ENCODE measurements at regions not wholly inside any gene's neighbourhood (a gene's known extent, or its start where the extent isn't known, plus 50 kb on each side); places are given as distances from the start of the nearest gene placed in this dataset.

DNA sequence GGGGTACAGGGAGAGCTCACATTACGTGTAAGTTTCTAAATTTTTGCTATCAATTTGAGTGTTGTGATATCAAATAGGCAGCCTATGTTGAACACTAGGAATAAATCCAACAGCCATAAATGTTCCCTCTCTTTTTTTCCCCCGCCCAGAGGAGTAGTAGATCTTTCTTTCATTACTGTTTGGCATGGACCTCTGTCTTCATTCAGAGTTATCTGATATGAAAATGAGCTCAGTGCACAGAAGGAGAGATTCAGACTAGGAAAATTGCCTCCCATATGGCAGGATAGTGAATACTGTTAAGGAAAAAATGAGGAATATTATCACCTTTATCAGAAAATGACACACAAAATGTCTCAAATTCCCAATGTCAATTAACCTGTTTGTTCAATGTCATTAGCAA is 110.0 kb upstream of the EYS start:
- no peak overlapping the region for H3K4me2 ChIP-seq (ENCODE audit: insufficient read depth, low read length)
- no peak overlapping the region for H2AFZ ChIP-seq (ENCODE audit: low read depth, low read length)
- H3K27ac ChIP-seq (ENCODE audit: low read length): no peak overlapping the region
- no peak for ATAC-seq (ENCODE audit: insufficient read depth, low read depth)
- no peaks in the 10 kb centered on the region for H3K79me2 ChIP-seq (ENCODE audit: insufficient read depth, low read length)
- TF ChIP-seq, protein P1, sequence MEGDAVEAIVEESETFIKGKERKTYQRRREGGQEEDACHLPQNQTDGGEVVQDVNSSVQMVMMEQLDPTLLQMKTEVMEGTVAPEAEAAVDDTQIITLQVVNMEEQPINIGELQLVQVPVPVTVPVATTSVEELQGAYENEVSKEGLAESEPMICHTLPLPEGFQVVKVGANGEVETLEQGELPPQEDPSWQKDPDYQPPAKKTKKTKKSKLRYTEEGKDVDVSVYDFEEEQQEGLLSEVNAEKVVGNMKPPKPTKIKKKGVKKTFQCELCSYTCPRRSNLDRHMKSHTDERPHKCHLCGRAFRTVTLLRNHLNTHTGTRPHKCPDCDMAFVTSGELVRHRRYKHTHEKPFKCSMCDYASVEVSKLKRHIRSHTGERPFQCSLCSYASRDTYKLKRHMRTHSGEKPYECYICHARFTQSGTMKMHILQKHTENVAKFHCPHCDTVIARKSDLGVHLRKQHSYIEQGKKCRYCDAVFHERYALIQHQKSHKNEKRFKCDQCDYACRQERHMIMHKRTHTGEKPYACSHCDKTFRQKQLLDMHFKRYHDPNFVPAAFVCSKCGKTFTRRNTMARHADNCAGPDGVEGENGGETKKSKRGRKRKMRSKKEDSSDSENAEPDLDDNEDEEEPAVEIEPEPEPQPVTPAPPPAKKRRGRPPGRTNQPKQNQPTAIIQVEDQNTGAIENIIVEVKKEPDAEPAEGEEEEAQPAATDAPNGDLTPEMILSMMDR (IDR thresholded peaks at IDR 0.05; ENCODE audit: borderline replicate concordance, extremely low read depth, low read length, poor library complexity, severe bottlenecking): no peak
- no peak for TF ChIP-seq EZH2 (IDR thresholded peaks at IDR 0.05; ENCODE audit: borderline replicate concordance, low read depth, low read length, severe bottlenecking)
- DNase-seq: no peak
- H3K27me3 ChIP-seq (ENCODE audit: insufficient read depth, low read length, poor library complexity): no peaks in the 10 kb centered on the region
- H3K9ac ChIP-seq (ENCODE audit: low read depth, low read length): no peak overlapping the region
- no peaks in the 10 kb centered on the region for H4K20me1 ChIP-seq (ENCODE audit: insufficient read depth, low read length)
- H3K4me3 ChIP-seq (ENCODE audit: low read depth in 1 of 2, low read length in 2 of 2): no peak overlapping the region
- H3K36me3 ChIP-seq (ENCODE audit: insufficient read depth, low read length): no peaks in the 10 kb centered on the region
- H3K9me3 ChIP-seq (ENCODE audit: insufficient read depth, low read length, severe bottlenecking): peaks cover 3% of the 10 kb centered on the region
- H3K4me1 ChIP-seq (ENCODE audit: insufficient read depth, low read length): no peaks in the 10 kb centered on the region

- no peak for ATAC-seq (ENCODE audit: insufficient read depth, low read depth)
- H3K79me2 ChIP-seq (ENCODE audit: insufficient read depth, low read length): no peaks in the 10 kb centered on the region
- H3K4me3 ChIP-seq (ENCODE audit: low read depth in 1 of 2, low read length in 2 of 2): no peak overlapping the region
- no peak overlapping the region for H3K9ac ChIP-seq (ENCODE audit: low read depth, low read length)
- no peak overlapping the region for H3K27ac ChIP-seq (ENCODE audit: low read length)
- no peaks in the 10 kb centered on the region for H3K27me3 ChIP-seq (ENCODE audit: insufficient read depth, low read length, poor library complexity)
- H3K36me3 ChIP-seq (ENCODE audit: insufficient read depth, low read length): no peaks in the 10 kb centered on the region
- H3K9me3 ChIP-seq (ENCODE audit: insufficient read depth, low read length, severe bottlenecking): peaks cover 3% of the 10 kb centered on the region
- no peaks in the 10 kb centered on the region for H4K20me1 ChIP-seq (ENCODE audit: insufficient read depth, low read length)
- H3K4me2 ChIP-seq (ENCODE audit: insufficient read depth, low read length): no peak overlapping the region
- no peak overlapping the region for H2AFZ ChIP-seq (ENCODE audit: low read depth, low read length)
- TF ChIP-seq, protein P1 (IDR thresholded peaks at IDR 0.05; ENCODE audit: borderline replicate concordance, extremely low read depth, low read length, poor library complexity, severe bottlenecking): no peak
- TF ChIP-seq EZH2 (IDR thresholded peaks at IDR 0.05; ENCODE audit: borderline replicate concordance, low read depth, low read length, severe bottlenecking): no peak
- DNase-seq: no peak
- H3K4me1 ChIP-seq (ENCODE audit: insufficient read depth, low read length): no peaks in the 10 kb centered on the region
Measured at GRCh38 chr6:65814071-65814470, 107.0 kb upstream of the EYS start.

DNA sequence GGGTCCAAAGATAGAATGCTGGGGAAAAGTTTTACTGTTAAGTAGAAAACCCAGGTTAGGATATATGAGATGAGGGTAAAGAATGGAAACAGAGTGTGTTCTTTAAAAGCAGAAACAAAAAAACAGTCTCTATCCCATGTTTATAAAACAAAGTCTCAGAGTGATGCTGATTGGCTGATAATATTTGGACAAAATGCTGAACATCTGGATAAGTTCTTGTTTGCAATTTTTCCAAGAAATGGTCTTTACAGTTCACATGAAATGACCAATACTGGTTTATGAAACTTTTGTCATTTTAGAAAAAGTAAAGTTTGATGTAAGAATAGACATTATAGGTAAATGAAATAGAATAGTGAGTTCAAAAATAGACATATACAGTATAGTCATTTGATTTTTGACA is 96.2 kb upstream of the EYS start:
- no peaks in the 10 kb centered on the region for H3K27me3 ChIP-seq (ENCODE audit: insufficient read depth, low read length, poor library complexity)
- H3K27ac ChIP-seq (ENCODE audit: low read length): no peak overlapping the region
- H2AFZ ChIP-seq (ENCODE audit: low read depth, low read length): no peak overlapping the region
- no peak overlapping the region for H3K4me2 ChIP-seq (ENCODE audit: insufficient read depth, low read length)
- ATAC-seq (ENCODE audit: insufficient read depth, low read depth): no peak
- no peak overlapping the region for H3K4me3 ChIP-seq (ENCODE audit: low read depth in 1 of 2, low read length in 2 of 2)
- H3K9me3 ChIP-seq (ENCODE audit: insufficient read depth, low read length, severe bottlenecking): no peaks in the 10 kb centered on the region
- H3K36me3 ChIP-seq (ENCODE audit: insufficient read depth, low read length): no peaks in the 10 kb centered on the region
- H3K9ac ChIP-seq (ENCODE audit: low read depth, low read length): no peak overlapping the region
- no peak for TF ChIP-seq EZH2 (IDR thresholded peaks at IDR 0.05; ENCODE audit: borderline replicate concordance, low read depth, low read length, severe bottlenecking)
- TF ChIP-seq, protein P1 (IDR thresholded peaks at IDR 0.05; ENCODE audit: borderline replicate concordance, extremely low read depth, low read length, poor library complexity, severe bottlenecking): no peak
- H3K4me1 ChIP-seq (ENCODE audit: insufficient read depth, low read length): no peaks in the 10 kb centered on the region
- no peak for DNase-seq
- H3K79me2 ChIP-seq (ENCODE audit: insufficient read depth, low read length): no peaks in the 10 kb centered on the region
- H4K20me1 ChIP-seq (ENCODE audit: insufficient read depth, low read length): no peaks in the 10 kb centered on the region

GRCh38 chr6:65799389-65799788 is 92.4 kb upstream of the EYS start:
- Histone ChIP-seq H3K9ac (ENCODE audit: low read depth, low read length) (no peak overlapping the region), H3K27me3 (ENCODE audit: insufficient read depth, low read length, poor library complexity) (no peaks in the 10 kb centered on the region), H4K20me1 (ENCODE audit: insufficient read depth, low read length) (no peaks in the 10 kb centered on the region), H3K27ac (ENCODE audit: low read length) (no peak overlapping the region), H3K79me2 (ENCODE audit: insufficient read depth, low read length) (no peaks in the 10 kb centered on the region), H3K4me2 (ENCODE audit: insufficient read depth, low read length) (no peak overlapping the region), H3K9me3 (ENCODE audit: insufficient read depth, low read length, severe bottlenecking) (no peaks in the 10 kb centered on the region), H3K4me1 (ENCODE audit: insufficient read depth, low read length) (no peaks in the 10 kb centered on the region), H3K4me3 (ENCODE audit: low read depth in 1 of 2, low read length in 2 of 2) (no peak overlapping the region), H2AFZ (ENCODE audit: low read depth, low read length) (no peak overlapping the region), H3K36me3 (ENCODE audit: insufficient read depth, low read length) (no peaks in the 10 kb centered on the region)
- TF ChIP-seq, protein P1 (IDR thresholded peaks at IDR 0.05; ENCODE audit: borderline replicate concordance, extremely low read depth, low read length, poor library complexity, severe bottlenecking): no peak
- TF ChIP-seq EZH2 (IDR thresholded peaks at IDR 0.05; ENCODE audit: borderline replicate concordance, low read depth, low read length, severe bottlenecking): no peak
- ATAC-seq (ENCODE audit: insufficient read depth, low read depth) (no peak), DNase-seq (no peak)
